K562 (cell line): ENCODE measurements at regions not wholly inside any gene's neighbourhood (a gene's known extent, or its start where the extent isn't known, plus 50 kb on each side); places are given as distances from the start of the nearest gene placed in this dataset.

Experiments
- ATAC-seq: fragments of 200-7000 bp; cut with Tn5 transposase; 3 replicates; pipeline ENCODE4 v1.9.1; 2020; ENCODE audit warnings: moderate library complexity
- BruUV-seq: library from RNA; stranded (reverse); fragments of 400-500 nt; replicated peaks from 2 replicates; lab custom pipeline; 2021; lab: Mats Ljungman, UMichigan
- CTCF ChIA-PET: fragments of 300-600 bp; formaldehyde crosslinking; extraction: SDS; loops from one replicate; lab custom pipeline; 2021; ENCODE audit warnings: low intra/inter-chr PET ratio; lab: Yijun Ruan, JAX
- POLR2A ChIA-PET: fragments of 300-600, 350-650 bp; sonication (Branson Sonifier 250); formaldehyde crosslinking; extraction: SDS; loops from one replicate; lab custom pipeline; 2021; ENCODE audit warnings: antibody characterized with exemption, inconsistent platforms; lab: Yijun Ruan, JAX
- DNase-seq, 4 experiments: peaks; one replicate each; pipeline versions ENCODE4 v3.0.0 to v3.0.0-alpha.2; 2011 to 2018; ENCODE audit warnings: low spot score in 3 of 4, mixed read lengths in 3 of 4; ENCODE audit errors: extremely low read depth in 1 of 4
- FAIRE-seq: peaks from 2 replicates; lab custom pipeline; 2011; peaks lifted over from hg19 to GRCh38; lab: Jason Lieb, UNC
- H2AFZ ChIP-seq: 2 replicates; pipeline ENCODE4 v1.6.0; 2011; ENCODE audit warnings: low read depth, low read length, control low read depth, inconsistent platforms
- H3K27ac ChIP-seq: fragments of 200-600 bp; 3 replicates; pipeline ENCODE4 v1.8.0; 2011; ENCODE audit warnings: low read depth, mild to moderate bottlenecking, control low read depth, inconsistent platforms, low read length, moderate library complexity, mixed read lengths; ENCODE audit errors: extremely low read depth
- H3K27me3 ChIP-seq, 2 experiments: fragments of 300-600 bp in 1 of 2; 2 replicates in 1 of 2; 3 replicates in 1 of 2; pipeline versions ENCODE4 v1.6.0 to v1.8.0; 2011; ENCODE audit warnings: inconsistent platforms in 2 of 2, low read length in 2 of 2, mild to moderate bottlenecking in 1 of 2, mixed read lengths in 1 of 2, moderate library complexity in 1 of 2; ENCODE audit not compliant: control insufficient read depth in 2 of 2, insufficient read depth in 2 of 2
- H3K36me3 ChIP-seq: fragments of 300-600 bp; 3 replicates; pipeline ENCODE4 v1.8.0; 2011; ENCODE audit warnings: mild to moderate bottlenecking, low read length, inconsistent platforms; ENCODE audit not compliant: control insufficient read depth, insufficient read depth
- H3K4me1 ChIP-seq, 2 experiments: fragments of 200-600 bp in 1 of 2; replicated peaks in 1 of 2; 2 replicates in 1 of 2; 3 replicates in 1 of 2; pipeline versions ENCODE4 v1.5.1 to v1.8.0; 2011; ENCODE audit warnings: inconsistent platforms in 2 of 2, low read length in 2 of 2, mild to moderate bottlenecking in 1 of 2, mixed read lengths in 1 of 2, moderate library complexity in 1 of 2; ENCODE audit not compliant: control insufficient read depth in 2 of 2, insufficient read depth in 2 of 2
- H3K4me2 ChIP-seq: 2 replicates; pipeline ENCODE4 v1.6.1; 2011; ENCODE audit warnings: low read length, control low read depth, inconsistent platforms, mixed read lengths; ENCODE audit not compliant: insufficient read depth
- H3K4me3 ChIP-seq: fragments of 200-600 bp; sonication (generic), shearing (Covaris generic); 2 replicates; pipeline ENCODE4 v1.5.1; 2016; ENCODE audit warnings: control low read depth, inconsistent platforms
- H3K79me2 ChIP-seq: fragments of 200-600 bp; 3 replicates; pipeline ENCODE4 v1.8.0; 2011; ENCODE audit warnings: low read length, inconsistent platforms; ENCODE audit not compliant: control insufficient read depth, insufficient read depth
- H3K9ac ChIP-seq, 2 experiments: 2 replicates each; pipeline versions ENCODE4 v1.6.0 to v1.6.1; 2011; ENCODE audit warnings: low read depth in 2 of 2, low read length in 2 of 2, control low read depth in 1 of 2, inconsistent platforms in 1 of 2, mild to moderate bottlenecking in 1 of 2, mixed read lengths in 1 of 2; ENCODE audit not compliant: insufficient read depth in 1 of 2
- H3K9me1 ChIP-seq: one replicate; pipeline ENCODE4 v1.6.0; 2011; ENCODE audit warnings: inconsistent platforms, mild to moderate bottlenecking, low read length, moderate library complexity; ENCODE audit not compliant: control insufficient read depth, insufficient read depth
- H3K9me3 ChIP-seq: replicated peaks from 2 replicates; pipeline ENCODE4 v1.5.1; 2011; ENCODE audit warnings: low read depth, low read length, inconsistent platforms; ENCODE audit not compliant: control insufficient read depth, insufficient read depth
- H4K20me1 ChIP-seq: replicated peaks from 2 replicates; pipeline ENCODE4 v1.6.1; 2011; ENCODE audit warnings: low read length, inconsistent platforms, mixed read lengths; ENCODE audit not compliant: control insufficient read depth, insufficient read depth
- DEAF1 ChIP-seq: fragments of 450-650 bp; formaldehyde crosslinking; IDR thresholded peaks from 2 replicates; pipeline ENCODE4 v1.4.0; 2020; ENCODE audit warnings: mild to moderate bottlenecking, moderate library complexity
- DLX4 ChIP-seq: fragments of 250-450 bp; sonication (Bioruptor Pico); IDR thresholded peaks from 2 replicates; pipeline ENCODE4 v1.6.1; 2021; ENCODE audit warnings: mild to moderate bottlenecking
- GABPA ChIP-seq: fragments of 200-800 bp; sonication (Bioruptor generic); conservative IDR thresholded peaks from 2 replicates; pipeline ENCODE4 v1.6.1; 2016; ENCODE audit warnings: low read depth, missing genetic modification characterization, missing compliant biosample characterization
- POLR2B ChIP-seq: fragments of 450-650 bp; IDR thresholded peaks from 2 replicates; pipeline ENCODE4 v1.6.1; 2018; ENCODE audit warnings: low read depth; ENCODE audit not compliant: partially characterized antibody
- USF1 ChIP-seq: sonication (generic); formaldehyde crosslinking; IDR thresholded peaks from 2 replicates; pipeline ENCODE4 v1.9.0; 2022; ENCODE audit warnings: mild to moderate bottlenecking, missing genetic modification reagents
- WGBS: fragments of 100-300 bp; shearing (Covaris generic); methylation state at CpG from one replicate; pipeline ENCODE4 v1.1.6; 2016; ENCODE audit warnings: low coverage, mixed read lengths; ENCODE audit not compliant: insufficient coverage; ENCODE audit errors: missing lambda C conversion rate; 5-methylcytosine and 5-hydroxymethylcytosine counted together
- in situ Hi-C: fragments of 300-500 bp; cut with MboI; formaldehyde crosslinking; loops from 4 replicates; pipeline ENCODE4 v1.15.0; 2018; ENCODE audit warnings: inconsistent platforms, mixed read lengths
- intact Hi-C: fragments of 100-400 bp; cut with micrococcal nuclease; formaldehyde crosslinking; loops from 2 replicates; pipeline ENCODE4 v1.14.2; 2022

- in situ Hi-C loops (no loop called here), intact Hi-C loops (no loop called here)
- FAIRE-seq = no peak
- CTCF ChIA-PET = no interaction called here
- Histone ChIP-seq H3K9me3 (no peaks in the 10 kb centered on the region), H3K9me1 (no peaks in the 10 kb centered on the region), H3K4me2 (no peak overlapping the region), H3K27me3 (no peaks in the 10 kb centered on the region), H4K20me1 (no peaks in the 10 kb centered on the region), H3K4me1 (no peaks in the 10 kb centered on the region), H3K79me2 (no peaks in the 10 kb centered on the region), H3K36me3 (no peaks in the 10 kb centered on the region), H2AFZ (no peak overlapping the region), H3K4me3 (no peak overlapping the region), H3K27ac (no peak overlapping the region), H3K9ac (no peak overlapping the region)
- POLR2A ChIA-PET = no interaction called here
- ATAC-seq = no peak
- no peak for DNase-seq
- WGBS = 11% methylated on average over 2 of the region's 2 CpGs
- TF ChIP-seq GABPA (tag) = no peak
- TF ChIP-seq POLR2B = no peak
- TF ChIP-seq DEAF1 (CRISPR knock-in tag) = no peak
- TF ChIP-seq USF1 (CRISPR knock-in tag) = no peak
- no peak for TF ChIP-seq DLX4 (CRISPR knock-in tag)
- BruUV-seq = no TSS peak
Observed at GRCh38 chr18:29307231-29307630, 1130.3 kb upstream of the CDH2 start.
